Prostate gland (tissue), 2 donors: ENCODE measurements at regions not wholly inside any gene's neighbourhood (a gene's known extent, or its start where the extent isn't known, plus 50 kb on each side); places are given as distances from the start of the nearest gene placed in this dataset.

Source experiments
- DNase-seq: peaks from one replicate; pipeline ENCODE4 v3.0.0-alpha.2; 2019; ENCODE audit warnings: low spot score
- H3K27ac ChIP-seq, 2 donors: fragments of 200-600 bp; sonication (generic); 2 replicates each; pipeline ENCODE4 v1.5.1; 2017 to 2019
- H3K27me3 ChIP-seq: fragments of 200-600 bp; sonication (generic); replicated peaks from 2 replicates; pipeline ENCODE4 v1.5.1; 2019; ENCODE audit not compliant: insufficient read depth
- H3K36me3 ChIP-seq, 2 donors: fragments of 200-600 bp; sonication (generic); 1 replicate in 1 of 2; 2 replicates in 1 of 2; pipeline versions ENCODE4 v1.5.1 to v1.8.1; 2017 to 2019
- H3K4me1 ChIP-seq: fragments of 200-600 bp; sonication (generic); replicated peaks from 2 replicates; pipeline ENCODE4 v1.5.1; 2019
- H3K4me3 ChIP-seq, 2 donors: fragments of 200-600 bp; sonication (generic); 2 replicates each; pipeline ENCODE4 v1.5.1; 2017 to 2019
- H3K9me3 ChIP-seq: fragments of 200-600 bp; sonication (generic); 2 replicates; pipeline ENCODE4 v1.5.1; 2017
- CTCF ChIP-seq, 4 experiments: fragments of 200-600 bp in 2 of 4; fragments of 450-650 bp in 2 of 4; sonication (generic) in 2 of 4; IDR thresholded peaks; 1 replicate in 3 of 4; 2 replicates in 1 of 4; pipeline ENCODE4 v1.5.1; 2016 to 2019; ENCODE audit warnings: antibody characterized with exemption in 4 of 4, mild to moderate bottlenecking in 2 of 4, moderate library complexity in 2 of 4
- POLR2A ChIP-seq: fragments of 450-650 bp; IDR thresholded peaks from one replicate; pipeline ENCODE4 v1.6.1; 2016; ENCODE audit warnings: antibody characterized with exemption, mild to moderate bottlenecking
- POLR2AphosphoS5 ChIP-seq: sonication (generic); formaldehyde crosslinking; IDR thresholded peaks from one replicate; pipeline ENCODE4 v1.6.1; 2017; ENCODE audit warnings: antibody characterized with exemption
- whole genome bisulfite sequencing: methylation state at CpG from one replicate; pipeline ENCODE4 v1.1.5; 2018; 5-methylcytosine and 5-hydroxymethylcytosine counted together
- intact Hi-C: fragments of 100-400 bp; cut with DNase I; formaldehyde crosslinking; loops from one replicate; pipeline ENCODE4 v1.14.2; 2022

DNA sequence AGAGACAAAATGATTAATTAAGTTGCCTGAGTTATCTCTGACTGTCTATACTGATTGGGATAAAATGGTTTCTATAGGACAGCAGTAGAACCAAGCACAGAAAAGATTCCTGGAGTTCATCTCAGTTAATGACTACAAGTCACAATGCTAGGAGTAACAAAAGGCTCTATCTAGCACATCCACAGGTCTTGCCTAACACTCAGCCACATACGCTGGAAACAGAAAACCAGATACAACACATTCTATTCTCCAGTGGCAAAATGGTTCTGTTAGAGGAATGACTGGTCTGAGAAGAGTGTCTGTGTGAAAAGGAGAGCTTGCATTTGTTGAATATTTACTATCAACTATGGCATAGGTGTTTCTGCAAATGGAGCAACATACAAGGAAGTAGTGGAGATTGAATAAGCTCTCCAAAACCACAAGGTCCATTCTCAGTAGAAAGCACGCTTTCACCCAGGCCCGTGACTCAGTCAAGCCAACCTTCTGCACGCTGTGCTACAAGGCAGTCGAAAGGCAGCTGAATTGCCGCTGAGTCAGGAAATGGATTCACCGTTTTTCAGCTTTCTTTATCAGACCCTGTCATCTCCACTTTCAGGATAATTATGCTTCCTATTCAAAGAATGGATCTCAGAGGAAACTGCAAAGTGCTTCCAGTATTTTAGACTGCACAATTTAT, 761.5 kb downstream of the EFNB2 start:
- Histone ChIP-seq H3K9me3 (no peaks in the 10 kb centered on the region), H3K4me1 (no peaks in the 10 kb centered on the region), H3K27me3 (no peaks in the 10 kb centered on the region), H3K4me3 (no peak overlapping the region), H3K27ac (no peak overlapping the region), H3K36me3 (no peaks in the 10 kb centered on the region)
- WGBS, result 74% methylated on average over 7 of the region's 7 CpGs
- TF ChIP-seq POLR2AphosphoS5, result no peak
- TF ChIP-seq POLR2A, result no peak
- no peak for TF ChIP-seq CTCF (IDR thresholded peaks at IDR 0.05)
- DNase-seq, result no peak
- intact Hi-C loops, result no loop called here

DNA sequence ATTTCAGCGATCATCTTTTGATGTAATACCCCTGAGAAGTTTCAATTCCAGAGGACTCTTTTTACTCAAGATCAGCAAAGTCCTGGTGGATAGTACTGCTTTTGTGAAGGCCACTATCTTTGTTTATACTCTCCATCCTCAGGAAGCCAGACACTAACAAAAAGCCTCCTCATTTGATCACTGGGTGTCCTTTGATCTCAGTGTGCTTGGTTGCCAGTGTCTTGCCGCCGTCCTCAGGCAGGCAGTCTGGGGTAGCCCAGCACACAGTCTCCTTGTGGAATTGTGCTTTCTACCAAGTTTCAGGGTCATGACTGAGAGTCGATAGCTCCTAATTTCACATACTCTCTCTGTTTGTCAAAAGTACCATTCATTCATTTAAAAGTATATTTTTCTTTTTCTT, 762.2 kb downstream of the EFNB2 start:
- Histone ChIP-seq H3K27me3 (no peaks in the 10 kb centered on the region), H3K36me3 (no peaks in the 10 kb centered on the region), H3K9me3 (no peaks in the 10 kb centered on the region), H3K27ac (no peak overlapping the region), H3K4me3 (no peak overlapping the region), H3K4me1 (no peaks in the 10 kb centered on the region)
- intact Hi-C loops, result no loop called here
- TF ChIP-seq POLR2AphosphoS5, result no peak
- no peak for TF ChIP-seq POLR2A
- TF ChIP-seq CTCF (IDR thresholded peaks at IDR 0.05), result no peak
- 82% methylated on average over 4 of the region's 4 CpGs for WGBS
- DNase-seq, result no peak

- Histone ChIP-seq H3K27me3 (no peaks in the 10 kb centered on the region), H3K27ac (no peak overlapping the region), H3K4me3 (no peak overlapping the region), H3K9me3 (no peaks in the 10 kb centered on the region), H3K36me3 (no peaks in the 10 kb centered on the region), H3K4me1 (no peaks in the 10 kb centered on the region)
- no peak for TF ChIP-seq POLR2A
- TF ChIP-seq POLR2AphosphoS5, result no peak
- TF ChIP-seq CTCF (IDR thresholded peaks at IDR 0.05), result no peak
- WGBS, result 92% methylated on average over 2 of the region's 2 CpGs
- no peak for DNase-seq
- intact Hi-C loops, result no loop called here
These were observed 771.0 kb downstream of the EFNB2 start for GRCh38 chr13:105764486-105764885.

DNA sequence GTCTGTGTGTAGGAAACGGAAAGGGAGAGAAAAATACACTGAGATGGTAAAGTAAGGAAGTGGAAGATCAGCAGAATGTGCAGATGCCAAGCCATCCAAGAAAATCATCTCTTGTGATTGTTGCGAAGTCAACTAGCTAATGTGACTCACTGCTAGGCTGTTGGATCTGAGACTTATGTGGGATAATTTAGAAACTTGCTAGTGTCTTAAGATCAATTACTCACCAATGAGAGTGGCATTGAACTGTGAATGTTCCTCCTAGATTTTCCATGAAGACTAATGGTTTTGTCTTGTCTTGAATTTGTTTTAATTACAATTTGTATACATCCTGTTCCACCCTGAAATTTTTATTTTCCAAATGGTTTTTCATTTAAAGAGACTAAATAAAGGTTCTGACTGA, 771.6 kb downstream of the EFNB2 start:
- H3K27ac ChIP-seq, result no peak overlapping the region
- H3K9me3 ChIP-seq, result no peaks in the 10 kb centered on the region
- H3K4me1 ChIP-seq, result no peaks in the 10 kb centered on the region
- TF ChIP-seq POLR2AphosphoS5 (no peak), POLR2A (no peak), CTCF (IDR thresholded peaks at IDR 0.05) (no peak)
- no peak for DNase-seq
- WGBS, result 94% methylated on average over 2 of the region's 2 CpGs
- H3K4me3 ChIP-seq, result no peak overlapping the region
- H3K27me3 ChIP-seq, result no peaks in the 10 kb centered on the region
- intact Hi-C loops, result no loop called here
- no peaks in the 10 kb centered on the region for H3K36me3 ChIP-seq

- no peak overlapping the region for H3K4me3 ChIP-seq
- intact Hi-C loops, result no loop called here
- H3K9me3 ChIP-seq, result no peaks in the 10 kb centered on the region
- H3K36me3 ChIP-seq, result no peaks in the 10 kb centered on the region
- 98% methylated on average over 4 of the region's 4 CpGs for WGBS
- H3K4me1 ChIP-seq, result no peaks in the 10 kb centered on the region
- H3K27me3 ChIP-seq, result no peaks in the 10 kb centered on the region
- no peak for TF ChIP-seq POLR2AphosphoS5
- TF ChIP-seq CTCF (IDR thresholded peaks at IDR 0.05), result no peak
- no peak for TF ChIP-seq POLR2A
- H3K27ac ChIP-seq, result no peak overlapping the region
- no peak for DNase-seq
These were observed 773.4 kb downstream of the EFNB2 start for GRCh38 chr13:105762096-105762495.
